Cardiac muscle cell (in vitro differentiated cells and primary cell): ENCODE measurements at regions not wholly inside any gene's neighbourhood (a gene's known extent, or its start where the extent isn't known, plus 50 kb on each side); places are given as distances from the start of the nearest gene placed in this dataset.

Experiments used
- DNase-seq, 2 donors: peaks; one replicate each; pipeline versions ENCODE4 v3.0.0 to v3.0.0-alpha.2; 2010 to 2017; ENCODE audit warnings: low read depth in 1 of 2, low spot score in 1 of 2
- H3K27ac ChIP-seq: fragments of 200-600 bp; sonication (generic); 2 replicates; pipeline ENCODE4 v1.5.1; 2016
- H3K27me3 ChIP-seq: fragments of 200-600 bp; sonication (generic); 2 replicates; pipeline ENCODE4 v1.6.0; 2016; ENCODE audit warnings: control low read depth
- H3K36me3 ChIP-seq: fragments of 200-600 bp; sonication (generic); 2 replicates; pipeline ENCODE4 v1.5.1; 2016; ENCODE audit warnings: control low read depth
- H3K4me1 ChIP-seq: fragments of 200-600 bp; sonication (generic); 2 replicates; pipeline ENCODE4 v1.8.1; 2017; ENCODE audit warnings: low read depth, mild to moderate bottlenecking, mixed run types
- H3K4me3 ChIP-seq: fragments of 200-600 bp; sonication (generic); 2 replicates; pipeline ENCODE4 v1.5.1; 2016; ENCODE audit warnings: mild to moderate bottlenecking
- H3K9me3 ChIP-seq: fragments of 200-600 bp; sonication (generic); 2 replicates; pipeline ENCODE4 v1.5.1; 2017; ENCODE audit warnings: low read depth, mild to moderate bottlenecking, control low read depth
- TF ChIP-seq, protein P1 (sequence below): IDR thresholded peaks from 2 replicates; pipeline ENCODE4 v1.5.1; 2012; ENCODE audit warnings: low read depth, mild to moderate bottlenecking, low read length

DNA sequence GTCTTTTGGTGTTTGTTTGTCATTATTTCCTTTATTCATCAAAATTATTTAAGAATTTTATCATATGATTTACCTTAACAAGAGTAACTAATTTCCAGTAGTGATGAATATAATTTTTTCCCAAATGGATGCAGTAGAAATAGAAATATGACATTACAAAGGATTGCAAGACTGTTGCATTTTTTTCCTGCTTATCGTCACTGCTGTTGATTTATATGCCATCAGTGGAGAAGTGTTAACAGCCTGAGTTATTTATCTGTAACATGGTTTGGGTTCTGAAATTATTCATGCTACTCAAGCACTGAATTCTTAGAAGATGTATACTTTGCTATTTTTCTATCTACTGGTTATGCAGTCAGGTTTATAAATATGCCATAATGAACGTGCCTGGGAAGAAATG, 68.6 kb downstream of the TMEM100 start:
- no peak overlapping the region for H3K27ac ChIP-seq
- no peaks in the 10 kb centered on the region for H3K27me3 ChIP-seq
- DNase-seq = peak in 1 of 2 donors; percentile 8
- no peaks in the 10 kb centered on the region for H3K36me3 ChIP-seq
- TF ChIP-seq, protein P1, sequence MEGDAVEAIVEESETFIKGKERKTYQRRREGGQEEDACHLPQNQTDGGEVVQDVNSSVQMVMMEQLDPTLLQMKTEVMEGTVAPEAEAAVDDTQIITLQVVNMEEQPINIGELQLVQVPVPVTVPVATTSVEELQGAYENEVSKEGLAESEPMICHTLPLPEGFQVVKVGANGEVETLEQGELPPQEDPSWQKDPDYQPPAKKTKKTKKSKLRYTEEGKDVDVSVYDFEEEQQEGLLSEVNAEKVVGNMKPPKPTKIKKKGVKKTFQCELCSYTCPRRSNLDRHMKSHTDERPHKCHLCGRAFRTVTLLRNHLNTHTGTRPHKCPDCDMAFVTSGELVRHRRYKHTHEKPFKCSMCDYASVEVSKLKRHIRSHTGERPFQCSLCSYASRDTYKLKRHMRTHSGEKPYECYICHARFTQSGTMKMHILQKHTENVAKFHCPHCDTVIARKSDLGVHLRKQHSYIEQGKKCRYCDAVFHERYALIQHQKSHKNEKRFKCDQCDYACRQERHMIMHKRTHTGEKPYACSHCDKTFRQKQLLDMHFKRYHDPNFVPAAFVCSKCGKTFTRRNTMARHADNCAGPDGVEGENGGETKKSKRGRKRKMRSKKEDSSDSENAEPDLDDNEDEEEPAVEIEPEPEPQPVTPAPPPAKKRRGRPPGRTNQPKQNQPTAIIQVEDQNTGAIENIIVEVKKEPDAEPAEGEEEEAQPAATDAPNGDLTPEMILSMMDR = no peak
- H3K9me3 ChIP-seq = no peaks in the 10 kb centered on the region
- H3K4me1 ChIP-seq = peaks cover 3% of the 10 kb centered on the region
- no peak overlapping the region for H3K4me3 ChIP-seq

DNA sequence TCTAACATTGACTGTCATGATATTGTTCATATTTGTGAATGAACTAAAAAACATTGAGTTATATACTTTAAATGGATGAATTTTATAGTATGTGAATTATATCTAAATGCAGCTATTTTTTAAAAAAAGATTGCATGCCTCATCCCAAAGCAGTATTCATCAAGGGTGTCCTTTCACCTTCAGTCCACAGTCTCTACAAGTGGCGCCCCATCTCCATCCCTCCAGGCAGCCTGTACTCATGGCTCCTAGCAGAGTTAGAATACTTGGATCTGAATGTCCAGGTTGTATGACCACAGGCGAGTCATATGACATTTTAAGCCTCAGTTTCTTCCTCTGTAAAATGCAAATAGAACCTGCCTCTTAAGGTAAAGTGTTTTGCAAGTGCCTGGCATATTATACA, 69.8 kb downstream of the TMEM100 start:
- TF ChIP-seq, protein P1 = no peak
- peaks cover 3% of the 10 kb centered on the region for H3K4me1 ChIP-seq
- H3K4me3 ChIP-seq = no peak overlapping the region
- no peak for DNase-seq
- H3K27ac ChIP-seq = no peak overlapping the region
- no peaks in the 10 kb centered on the region for H3K9me3 ChIP-seq
- H3K36me3 ChIP-seq = no peaks in the 10 kb centered on the region
- H3K27me3 ChIP-seq = no peaks in the 10 kb centered on the region

DNA sequence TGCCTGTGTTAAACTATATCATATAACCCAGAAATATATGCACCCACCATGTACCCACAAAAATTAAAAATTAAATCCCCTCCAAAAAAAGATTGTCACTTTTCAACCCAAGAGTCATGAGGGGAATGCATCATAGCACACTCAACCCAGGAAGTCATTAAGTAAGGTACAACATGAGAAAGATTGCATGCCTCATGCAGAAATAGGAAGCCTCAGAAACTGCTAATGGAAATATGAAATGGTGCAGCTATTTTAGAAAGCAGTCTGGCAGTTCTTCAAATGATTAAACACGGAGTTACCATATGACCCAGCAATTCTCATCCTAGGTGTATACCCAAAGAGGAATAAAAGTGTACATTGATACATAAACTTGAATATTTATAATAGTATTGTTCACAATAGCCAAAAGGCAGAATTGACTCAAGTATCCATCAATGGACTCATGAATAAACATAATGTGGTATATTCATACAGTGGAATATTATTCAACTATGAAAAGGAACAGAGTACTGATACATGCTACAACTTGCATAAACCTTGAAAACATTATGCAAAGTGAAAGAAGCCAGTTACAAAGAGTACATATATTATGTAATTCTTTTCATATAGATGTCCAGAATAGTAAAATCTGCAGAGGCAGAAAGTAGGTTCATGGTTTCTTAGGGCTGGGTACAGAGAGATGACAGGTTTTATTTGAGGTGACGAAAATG, 70.4 kb downstream of the TMEM100 start:
- H3K36me3 ChIP-seq = no peaks in the 10 kb centered on the region
- no peaks in the 10 kb centered on the region for H3K9me3 ChIP-seq
- H3K27me3 ChIP-seq = no peaks in the 10 kb centered on the region
- DNase-seq = no peak
- peaks cover 3% of the 10 kb centered on the region for H3K4me1 ChIP-seq
- no peak overlapping the region for H3K27ac ChIP-seq
- no peak overlapping the region for H3K4me3 ChIP-seq
- TF ChIP-seq, protein P1 = no peak

DNA sequence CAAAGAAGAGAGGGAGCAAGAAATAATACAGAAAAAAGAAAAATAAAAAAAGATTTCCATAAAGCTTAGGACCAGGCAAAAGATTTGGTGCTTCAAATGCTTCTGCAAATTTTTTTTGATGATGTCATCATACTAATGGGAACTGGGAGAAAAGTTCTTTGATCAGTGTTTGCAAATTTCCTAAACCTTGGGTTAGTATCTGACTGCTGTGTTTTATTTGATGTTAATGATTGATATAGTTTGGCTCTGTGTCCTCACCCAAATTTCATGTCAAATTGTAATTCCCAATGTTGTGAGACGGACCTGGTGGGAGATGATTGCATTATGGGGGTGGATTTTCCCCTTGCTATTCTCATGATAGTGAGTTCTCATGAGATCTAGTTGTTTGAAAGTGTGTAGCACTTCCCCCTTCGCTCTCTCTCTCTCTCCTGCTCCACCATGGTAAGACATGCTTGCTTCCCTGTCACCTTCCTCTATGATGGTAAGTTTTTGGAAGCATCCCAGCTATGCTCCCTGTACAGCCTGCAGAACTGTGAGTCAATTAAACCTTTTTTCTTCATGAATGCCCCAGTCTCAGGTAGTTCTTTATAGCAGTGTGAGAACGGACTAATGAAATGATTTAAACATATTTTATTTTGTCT, 72.6 kb downstream of the TMEM100 start:
- Histone ChIP-seq H3K4me3 (no peak overlapping the region), H3K36me3 (no peaks in the 10 kb centered on the region), H3K27ac (no peak overlapping the region), H3K9me3 (no peaks in the 10 kb centered on the region), H3K27me3 (no peaks in the 10 kb centered on the region), H3K4me1 (peaks cover 3% of the 10 kb centered on the region)
- no peak for DNase-seq
- TF ChIP-seq, protein P1 = no peak

DNA sequence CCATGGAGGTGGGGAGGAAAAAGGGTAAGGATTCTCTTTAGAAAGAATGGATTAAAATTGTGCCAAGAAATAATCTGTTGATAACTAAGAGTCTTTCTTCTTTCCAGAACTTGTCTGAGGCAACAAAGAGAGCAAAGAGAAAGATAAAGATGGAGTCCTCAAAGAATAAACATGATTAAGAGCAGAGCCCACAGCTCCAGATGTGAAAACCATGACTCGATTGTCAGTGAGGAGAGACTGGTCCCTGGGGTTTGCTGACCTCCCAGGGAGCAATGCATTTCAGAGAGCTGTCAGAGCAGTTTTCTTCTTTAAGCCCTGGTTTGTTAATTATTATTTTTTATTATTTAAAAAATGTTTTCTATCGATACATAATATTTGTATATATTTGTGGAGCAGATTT, 74.6 kb downstream of the TMEM100 start:
- TF ChIP-seq, protein P1 = no peak
- no peaks in the 10 kb centered on the region for H3K27me3 ChIP-seq
- no peak overlapping the region for H3K4me3 ChIP-seq
- no peaks in the 10 kb centered on the region for H3K9me3 ChIP-seq
- H3K36me3 ChIP-seq = no peaks in the 10 kb centered on the region
- peak in 1 of 2 donors; percentile 21 for DNase-seq
- H3K27ac ChIP-seq = no peak overlapping the region
- H3K4me1 ChIP-seq = no peaks in the 10 kb centered on the region
